IPS-NIHi11 (cell line): ENCODE measurements at regions not wholly inside any gene's neighbourhood (a gene's known extent, or its start where the extent isn't known, plus 50 kb on each side); places are given as distances from the start of the nearest gene placed in this dataset.
"Not testable (repeated sequence)": the region's sequence is repeated elsewhere in the genome, so short reads cannot be mapped to it uniquely, and the experiment has no call there.

Source experiments
- DNase-seq: peaks from one replicate; pipeline ENCODE4 v3.0.0; 2012; ENCODE audit warnings: mixed read lengths, low spot score

GRCh38 chr6:140040396-140040795 is 665.9 kb upstream of the CITED2 start:
- DNase-seq: no peak

DNA sequence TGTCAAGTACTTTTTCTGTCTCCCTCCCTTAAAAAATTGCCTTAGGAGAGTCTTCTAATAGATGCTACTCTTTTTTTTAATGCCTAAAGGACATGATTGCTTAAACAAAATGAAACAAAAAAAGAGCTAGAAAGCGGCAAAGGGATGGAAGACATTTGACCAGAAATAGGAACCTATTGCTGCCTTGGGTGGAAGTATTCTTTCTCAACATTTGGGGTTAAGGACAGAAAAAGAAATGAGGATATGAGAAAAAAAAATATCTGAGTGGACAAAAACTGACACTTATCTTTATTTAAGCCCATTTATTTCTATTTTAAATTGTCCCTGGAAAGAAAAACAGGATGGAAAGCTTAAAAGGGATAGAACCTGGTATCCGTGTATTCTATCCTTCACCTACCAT is 664.9 kb upstream of the CITED2 start:
- DNase-seq: no peak

DNA sequence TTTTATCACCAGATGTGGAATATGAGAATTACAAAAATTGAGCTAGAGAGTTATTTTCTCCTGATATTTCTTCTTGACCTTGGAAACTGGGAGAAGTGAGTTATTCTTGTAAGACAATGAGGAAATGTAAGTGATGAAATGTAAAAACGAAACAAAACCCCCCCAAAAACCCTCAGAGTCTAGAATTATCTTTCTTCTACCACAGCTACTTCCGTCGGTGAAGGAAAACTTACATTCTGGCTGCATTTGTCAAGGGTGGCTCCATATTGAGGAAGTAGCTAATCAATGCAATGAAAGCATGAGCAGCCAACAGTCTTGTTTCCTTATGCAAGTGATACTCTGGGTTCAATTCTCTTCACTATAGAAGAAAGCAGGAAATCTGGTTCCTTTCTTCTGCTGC is 661.7 kb upstream of the CITED2 start:
- DNase-seq: no peak

DNA sequence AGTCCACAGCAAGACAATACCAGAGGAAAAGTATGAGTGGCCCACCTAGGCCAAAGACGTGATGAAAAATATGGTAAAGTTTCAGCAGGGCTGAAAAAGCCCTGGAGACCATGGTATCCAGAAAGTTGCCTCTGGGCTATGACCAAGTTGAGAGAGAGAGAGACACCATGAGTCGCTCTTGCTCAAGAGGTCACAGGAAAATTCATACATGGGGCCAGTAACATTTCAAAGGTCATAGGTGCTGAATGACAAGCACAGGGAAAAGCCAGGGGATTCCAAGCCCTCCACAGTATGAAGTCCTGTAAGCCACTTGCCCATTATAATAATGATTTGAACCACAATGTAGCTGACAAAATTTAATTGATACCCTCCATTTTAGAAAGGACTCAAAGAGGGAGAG is 657.7 kb upstream of the CITED2 start:
- DNase-seq: no peak

- DNase-seq: no peak
These were observed 655.1 kb upstream of the CITED2 start for GRCh38 chr6:140029551-140029950.

DNA sequence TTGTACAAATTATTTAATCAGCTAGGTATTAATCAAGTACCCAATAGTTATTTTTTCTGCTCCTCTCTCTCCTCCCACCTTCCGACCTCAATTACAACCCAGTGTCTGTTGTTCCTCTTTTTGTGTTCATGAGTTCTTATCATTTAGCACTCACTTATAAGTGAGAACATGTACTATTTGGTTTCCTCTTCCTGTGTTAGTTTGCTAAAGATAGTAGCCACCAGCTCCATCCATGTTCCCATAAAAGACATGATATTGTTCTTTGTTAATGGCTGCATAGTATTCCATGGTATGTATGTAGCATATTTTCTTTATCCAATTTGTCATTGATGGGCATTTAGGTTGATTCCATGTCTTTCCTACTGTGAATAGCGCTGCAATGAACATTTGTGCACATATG is 652.8 kb upstream of the CITED2 start:
- DNase-seq: no peak

DNA sequence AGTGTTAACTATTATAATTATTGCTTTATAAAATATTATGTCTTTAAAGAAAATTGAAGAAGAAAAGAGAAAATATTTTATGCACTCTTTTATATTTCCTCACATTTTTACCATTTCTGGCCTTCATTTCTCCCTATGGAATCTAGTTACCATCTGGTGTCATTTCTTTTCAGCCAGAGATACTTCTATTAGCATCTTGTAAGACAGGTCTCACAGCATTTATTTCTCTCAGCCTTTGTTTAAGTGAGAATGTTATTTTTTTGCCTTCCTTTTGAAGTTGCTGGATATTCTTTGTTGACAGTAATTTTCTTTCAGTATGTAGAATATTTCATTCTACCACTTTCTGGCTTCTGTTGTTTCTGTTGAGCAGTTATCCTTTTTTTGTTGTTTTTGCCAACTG is 652.1 kb upstream of the CITED2 start:
- DNase-seq: no peak

GRCh38 chr6:140025171-140025570 is 650.7 kb upstream of the CITED2 start:
- no peak for DNase-seq

- DNase-seq: no peak
These were observed 645.9 kb upstream of the CITED2 start for GRCh38 chr6:140020207-140020791.

- no peak for DNase-seq
These were observed 644.1 kb upstream of the CITED2 start for GRCh38 chr6:140018588-140018987.

- no peak for DNase-seq
These were observed 643.0 kb upstream of the CITED2 start for GRCh38 chr6:140017470-140017869.

DNA sequence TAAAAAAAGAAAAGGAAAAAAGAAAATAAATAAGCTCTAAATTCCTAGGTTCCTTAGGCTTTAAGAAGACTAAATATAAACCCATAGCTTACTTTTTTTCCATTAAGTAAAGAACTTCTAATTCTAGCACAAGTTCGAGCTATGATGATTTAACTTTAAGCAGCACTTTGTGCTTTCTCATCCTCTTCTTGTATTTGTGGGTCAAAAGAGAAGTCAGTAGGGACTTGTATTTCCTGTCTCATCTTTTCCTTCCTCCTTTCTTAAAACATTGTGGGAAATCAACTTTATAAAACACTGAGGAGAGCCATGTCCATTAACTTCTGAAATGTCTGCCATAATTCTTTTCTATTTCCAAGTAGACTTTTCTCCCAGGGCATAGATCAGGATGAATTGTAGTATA is 637.7 kb upstream of the CITED2 start:
- DNase-seq: no peak

- no peak for DNase-seq
These were observed 637.1 kb upstream of the CITED2 start for GRCh38 chr6:140011537-140011936.

DNA sequence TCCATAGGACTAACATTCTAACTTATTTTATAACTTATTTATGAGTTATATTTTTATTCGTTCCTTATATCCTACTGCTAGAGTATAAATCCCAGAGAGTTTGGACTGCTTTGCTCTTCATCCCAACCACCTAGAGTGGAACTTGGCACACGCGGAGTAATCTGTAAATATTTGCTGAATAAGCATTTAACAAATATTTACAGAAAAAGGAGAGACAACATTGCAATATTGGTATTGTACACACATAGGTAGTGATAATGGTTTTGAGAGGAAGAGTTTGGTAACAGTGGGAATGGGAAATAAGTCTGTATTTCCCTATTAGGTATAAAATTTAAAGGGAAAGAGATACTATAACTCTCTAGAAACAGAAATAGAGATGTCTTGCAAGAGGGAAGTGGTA is 634.8 kb upstream of the CITED2 start:
- no peak for DNase-seq

DNA sequence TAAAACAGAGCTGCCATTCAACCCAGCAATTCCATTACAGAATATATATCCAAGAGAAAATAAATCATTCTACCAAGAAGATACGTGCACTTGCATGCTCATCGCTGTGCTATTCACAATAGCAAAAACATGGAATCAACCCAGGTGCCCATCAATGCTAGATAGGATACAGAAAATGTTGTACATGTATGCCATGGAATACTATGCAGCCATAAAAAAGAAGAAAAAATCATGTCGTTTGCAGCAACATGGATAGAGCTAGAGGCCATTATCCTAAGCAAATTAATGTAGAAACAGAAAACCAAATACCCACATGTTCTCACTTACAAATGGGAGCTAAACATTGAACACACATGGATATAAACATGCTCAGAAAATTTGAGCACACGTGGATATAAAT is 633.1 kb upstream of the CITED2 start:
- DNase-seq: no peak

DNA sequence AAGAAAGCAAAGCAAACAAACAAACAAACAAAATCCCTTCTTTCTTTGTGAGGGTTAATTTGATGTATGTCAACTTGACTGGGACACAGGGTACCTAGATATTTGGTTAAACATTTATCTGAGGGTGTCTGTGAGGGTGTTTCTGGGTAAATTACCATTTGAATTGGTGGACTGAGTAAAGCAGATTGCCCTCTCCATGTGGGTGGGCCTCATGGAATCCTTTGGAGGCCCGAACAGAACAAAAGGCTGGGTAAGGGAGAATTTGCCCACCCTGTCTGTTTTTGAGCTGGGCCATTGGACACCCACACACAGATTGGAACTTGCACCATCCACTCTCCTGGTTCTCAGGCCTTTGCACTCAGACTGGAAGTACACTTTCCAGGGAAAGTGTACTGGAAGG is 628.8 kb upstream of the CITED2 start:
- no peak for DNase-seq

DNA sequence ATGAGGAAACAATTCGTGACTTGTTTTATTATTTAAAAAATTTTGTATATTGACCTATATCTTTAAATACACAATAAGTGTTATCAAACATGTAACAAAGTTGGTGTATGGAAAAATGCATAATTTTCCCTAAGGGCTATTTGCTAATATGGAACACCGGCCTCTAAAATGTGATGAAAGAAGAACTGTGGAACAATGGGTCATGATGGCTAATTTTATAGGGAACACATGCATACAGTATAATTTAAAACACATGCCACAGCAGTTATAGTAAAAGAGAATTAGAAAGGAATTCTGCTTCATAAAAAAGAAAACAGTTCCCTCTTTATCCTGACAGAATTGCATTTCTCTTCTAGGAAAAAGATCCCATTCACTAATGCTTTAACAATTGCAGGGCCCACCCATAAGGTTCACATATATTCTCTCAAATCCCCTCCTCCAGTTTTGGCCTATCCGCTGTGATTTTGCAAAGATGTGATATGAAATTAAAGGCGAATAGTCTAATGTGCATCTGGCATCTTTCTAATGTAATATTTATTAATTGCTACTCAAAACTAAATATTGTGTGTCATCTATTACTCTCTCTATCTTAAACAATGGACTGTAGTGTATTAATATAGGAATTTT is 628.1 kb upstream of the CITED2 start:
- no peak for DNase-seq

GRCh38 chr6:140001821-140002341 is 627.4 kb upstream of the CITED2 start:
- no peak for DNase-seq

DNA sequence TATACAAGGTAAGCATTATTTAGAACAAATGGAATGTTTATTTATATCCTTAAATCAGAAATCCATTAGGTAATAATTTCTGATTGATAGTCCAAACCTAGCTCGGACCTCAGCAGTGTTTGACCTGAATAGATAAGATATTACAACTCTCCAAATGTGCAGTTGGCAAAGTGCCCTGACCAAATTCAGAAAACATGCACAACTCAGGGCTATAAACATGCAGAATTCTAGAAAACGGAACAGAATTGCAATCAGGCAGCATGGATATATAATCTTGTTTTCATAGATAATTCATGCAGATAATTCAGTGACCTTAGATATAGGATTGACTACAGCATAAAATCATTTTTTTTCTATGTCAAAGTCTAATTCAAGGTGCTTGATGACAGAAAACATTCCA is 626.6 kb upstream of the CITED2 start:
- DNase-seq: no peak

GRCh38 chr6:139999661-140000060 is 625.2 kb upstream of the CITED2 start:
- not testable (repeated sequence) for DNase-seq

GRCh38 chr6:139998478-139998877 is 624.0 kb upstream of the CITED2 start:
- not testable (repeated sequence) for DNase-seq

GRCh38 chr6:139996253-139996834 is 621.9 kb upstream of the CITED2 start:
- DNase-seq: peak; percentile 42

- DNase-seq: no peak
These were observed 620.5 kb upstream of the CITED2 start for GRCh38 chr6:139994998-139995397.
